CD4-positive, alpha-beta memory T cell (primary cell): ENCODE measurements at regions not wholly inside any gene's neighbourhood (a gene's known extent, or its start where the extent isn't known, plus 50 kb on each side); places are given as distances from the start of the nearest gene placed in this dataset.
"Not testable (repeated sequence)": the region's sequence is repeated elsewhere in the genome, so short reads cannot be mapped to it uniquely, and the experiment has no call there.

Source experiments
- CTCF ChIA-PET: fragments of 350-600 bp; sonication (Branson Sonifier 250); formaldehyde crosslinking; loops from one replicate; lab custom pipeline; 2021; ENCODE audit warnings: inconsistent platforms; ENCODE audit not compliant: partially characterized antibody; lab: Charles Lee
- POLR2A ChIA-PET: fragments of 350-600 bp; sonication (Branson Sonifier 250); formaldehyde crosslinking; loops from one replicate; lab custom pipeline; 2021; ENCODE audit not compliant: partially characterized antibody; lab: Charles Lee
- DNase-seq, 5 donors: peaks; one replicate each; pipeline versions ENCODE4 v3.0.0 to v3.0.0-alpha.2; 2020 to 2022; ENCODE audit warnings: mixed read lengths in 1 of 5
- H3K27ac ChIP-seq: one replicate; pipeline ENCODE4 v1.7.0; 2013; ENCODE audit warnings: low read depth, low read length
- H3K27me3 ChIP-seq: 2 replicates; pipeline ENCODE4 v1.7.0; 2013; ENCODE audit warnings: mild to moderate bottlenecking, low read length, moderate library complexity; ENCODE audit not compliant: insufficient read depth
- H3K36me3 ChIP-seq: 2 replicates; pipeline ENCODE4 v1.7.0; 2013; ENCODE audit warnings: mild to moderate bottlenecking, low read length, moderate library complexity; ENCODE audit not compliant: insufficient read depth
- H3K4me1 ChIP-seq: 2 replicates; pipeline ENCODE4 v1.7.0; 2013; ENCODE audit warnings: mild to moderate bottlenecking, low read length, moderate library complexity; ENCODE audit not compliant: insufficient read depth
- H3K4me3 ChIP-seq, 2 donors: one replicate each; pipeline ENCODE4 v1.7.0; 2013; ENCODE audit warnings: low read length in 2 of 2, mild to moderate bottlenecking in 1 of 2
- H3K9me3 ChIP-seq, 2 donors: one replicate each; pipeline ENCODE4 v1.7.0; 2013; ENCODE audit warnings: low read length in 2 of 2, control low read depth in 1 of 2; ENCODE audit not compliant: control insufficient read depth in 1 of 2
- H3K27ac Mint-ChIP-seq, 7 donors: one replicate each; pipeline ENCODE4 v1.8.0; 2020 to 2021; ENCODE audit warnings: mixed read lengths in 7 of 7, mild to moderate bottlenecking in 6 of 7, inconsistent platforms in 3 of 7, moderate library complexity in 3 of 7
- H3K27me3 Mint-ChIP-seq, 2 donors: one replicate each; pipeline ENCODE4 v1.8.0; 2020 to 2021; ENCODE audit warnings: mixed read lengths in 2 of 2
- H3K36me3 Mint-ChIP-seq, 2 donors: one replicate each; pipeline ENCODE4 v1.8.0; 2020 to 2021; ENCODE audit warnings: mixed read lengths in 2 of 2, inconsistent platforms in 1 of 2, mild to moderate bottlenecking in 1 of 2
- H3K4me1 Mint-ChIP-seq, 4 donors: one replicate each; pipeline ENCODE4 v1.8.0; 2020 to 2021; ENCODE audit warnings: mixed read lengths in 4 of 4, mild to moderate bottlenecking in 1 of 4
- H3K4me3 Mint-ChIP-seq, 8 donors: one replicate each; pipeline ENCODE4 v1.8.0; 2020 to 2021; ENCODE audit warnings: mixed read lengths in 8 of 8, mild to moderate bottlenecking in 7 of 8, moderate library complexity in 6 of 8, inconsistent platforms in 3 of 8
- H3K9me3 Mint-ChIP-seq, 8 donors: one replicate each; pipeline ENCODE4 v1.8.0; 2020 to 2021; ENCODE audit warnings: mixed read lengths in 8 of 8, mild to moderate bottlenecking in 5 of 8, inconsistent platforms in 3 of 8, moderate library complexity in 1 of 8
- intact Hi-C: fragments of 100-400 bp; cut with micrococcal nuclease; formaldehyde crosslinking; loops from one replicate; pipeline ENCODE4 v1.15.1; 2023

GRCh38 chr2:89202518-89202917, 511.0 kb downstream of the RPIA start:
- H3K9me3 ChIP-seq, H3K27ac Mint-ChIP-seq, H3K4me3 ChIP-seq, H3K27me3 ChIP-seq, H3K4me1 ChIP-seq, DNase-seq, H3K4me1 Mint-ChIP-seq, POLR2A ChIA-PET, H3K36me3 ChIP-seq, intact Hi-C loops, H3K4me3 Mint-ChIP-seq, H3K36me3 Mint-ChIP-seq, H3K9me3 Mint-ChIP-seq, CTCF ChIA-PET, H3K27me3 Mint-ChIP-seq, H3K27ac ChIP-seq: not testable (repeated sequence)

GRCh38 chr2:89205153-89205552, 513.7 kb downstream of the RPIA start:
- H3K9me3 ChIP-seq, H3K27me3 Mint-ChIP-seq, CTCF ChIA-PET, H3K27ac ChIP-seq, H3K4me1 ChIP-seq, H3K36me3 ChIP-seq, H3K4me1 Mint-ChIP-seq, H3K4me3 Mint-ChIP-seq, H3K27me3 ChIP-seq, H3K4me3 ChIP-seq, H3K36me3 Mint-ChIP-seq, POLR2A ChIA-PET, H3K9me3 Mint-ChIP-seq, intact Hi-C loops, H3K27ac Mint-ChIP-seq: not testable (repeated sequence)
- peak in 1 of 5 donors; percentile 3 for DNase-seq

GRCh38 chr2:89208144-89208932, 516.9 kb downstream of the RPIA start:
- H3K36me3 Mint-ChIP-seq, H3K4me3 ChIP-seq, POLR2A ChIA-PET, H3K9me3 ChIP-seq, H3K9me3 Mint-ChIP-seq, H3K27ac Mint-ChIP-seq, H3K27me3 ChIP-seq, DNase-seq, H3K4me1 ChIP-seq, H3K36me3 ChIP-seq, H3K4me1 Mint-ChIP-seq, CTCF ChIA-PET, H3K27ac ChIP-seq, H3K4me3 Mint-ChIP-seq, intact Hi-C loops, H3K27me3 Mint-ChIP-seq: not testable (repeated sequence)

GRCh38 chr2:89213151-89213550, 521.7 kb downstream of the RPIA start:
- H3K9me3 Mint-ChIP-seq, H3K9me3 ChIP-seq, H3K4me1 ChIP-seq, intact Hi-C loops, H3K36me3 Mint-ChIP-seq, H3K27me3 Mint-ChIP-seq, H3K27me3 ChIP-seq, DNase-seq, H3K27ac ChIP-seq, H3K36me3 ChIP-seq, POLR2A ChIA-PET, CTCF ChIA-PET, H3K4me3 Mint-ChIP-seq, H3K4me1 Mint-ChIP-seq, H3K27ac Mint-ChIP-seq, H3K4me3 ChIP-seq: not testable (repeated sequence)

- POLR2A ChIA-PET, H3K4me1 Mint-ChIP-seq, H3K27ac ChIP-seq, H3K27ac Mint-ChIP-seq, H3K27me3 Mint-ChIP-seq, H3K4me1 ChIP-seq, H3K36me3 Mint-ChIP-seq, H3K9me3 Mint-ChIP-seq, H3K27me3 ChIP-seq, DNase-seq, H3K36me3 ChIP-seq, H3K4me3 Mint-ChIP-seq, H3K9me3 ChIP-seq, H3K4me3 ChIP-seq, CTCF ChIA-PET, intact Hi-C loops: not testable (repeated sequence)
These were observed 522.3 kb downstream of the RPIA start for GRCh38 chr2:89213811-89214210.

GRCh38 chr2:89221474-89221873, 530.0 kb downstream of the RPIA start:
- DNase-seq, H3K4me3 ChIP-seq, H3K27ac ChIP-seq, H3K27ac Mint-ChIP-seq, H3K4me1 Mint-ChIP-seq, H3K36me3 ChIP-seq, H3K27me3 Mint-ChIP-seq, H3K4me3 Mint-ChIP-seq, H3K27me3 ChIP-seq, H3K9me3 ChIP-seq, H3K9me3 Mint-ChIP-seq, H3K36me3 Mint-ChIP-seq, POLR2A ChIA-PET, H3K4me1 ChIP-seq, intact Hi-C loops, CTCF ChIA-PET: not testable (repeated sequence)

- H3K27me3 Mint-ChIP-seq, intact Hi-C loops: not testable (repeated sequence)
These were observed 530.7 kb downstream of the RPIA start for GRCh38 chr2:89222063-89222732.

More at GRCh38 chr2:89222063-89222732, 530.7 kb downstream of the RPIA start:
- H3K4me1 Mint-ChIP-seq, CTCF ChIA-PET, H3K27me3 ChIP-seq, H3K4me3 ChIP-seq, H3K9me3 Mint-ChIP-seq, H3K4me3 Mint-ChIP-seq, POLR2A ChIA-PET, H3K27ac ChIP-seq, H3K36me3 ChIP-seq, H3K4me1 ChIP-seq, DNase-seq, H3K27ac Mint-ChIP-seq, H3K36me3 Mint-ChIP-seq, H3K9me3 ChIP-seq: not testable (repeated sequence)
